Erythroblast (primary cell): ENCODE measurements at regions not wholly inside any gene's neighbourhood (a gene's known extent, or its start where the extent isn't known, plus 50 kb on each side); places are given as distances from the start of the nearest gene placed in this dataset.

Experiments
- GATA1 ChIP-seq: IDR thresholded peaks from 2 replicates; pipeline ENCODE4 v1.6.1; 2011; ENCODE audit warnings: low read depth, mild to moderate bottlenecking, control low read depth, low read length, moderate library complexity
- POLR2A ChIP-seq: IDR thresholded peaks from 2 replicates; pipeline ENCODE4 v1.6.1; 2011; ENCODE audit warnings: mild to moderate bottlenecking, low read length

GRCh38 chr2:111236025-111236424 lies 115.3 kb downstream of the BCL2L11 start:
- TF ChIP-seq POLR2A (no peak), GATA1 (no peak)
